ENCODE measurements at regions not wholly inside any gene's neighbourhood (a gene's known extent, or its start where the extent isn't known, plus 50 kb on each side); places are given as distances from the start of the nearest gene placed in this dataset.

GRCh38 chr4:151829309-151829708 lies 68.5 kb upstream of the GATB start:
- DNase-seq = no peak

DNA sequence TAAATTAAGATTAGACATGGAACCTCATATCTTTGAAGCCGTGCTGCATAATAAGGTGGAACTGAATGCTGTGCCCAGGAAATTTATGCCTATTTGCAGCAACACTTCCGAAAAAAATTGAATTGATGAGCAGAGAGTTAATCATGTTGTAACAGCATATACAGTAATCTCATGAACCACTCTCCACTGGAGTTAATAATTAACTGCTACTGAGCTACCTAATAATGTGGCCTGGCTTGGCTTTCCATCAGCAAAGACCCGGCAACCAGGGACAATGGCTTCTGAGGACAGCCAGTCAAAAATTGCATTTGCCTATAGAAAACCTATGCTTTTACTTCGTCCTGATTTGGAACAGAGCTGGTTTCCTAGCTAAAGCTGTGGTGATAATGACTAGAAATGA lies 63.8 kb upstream of the GATB start:
- DNase-seq = no peak

GRCh38 chr4:151822331-151822730 lies 61.5 kb upstream of the GATB start:
- DNase-seq = no peak

DNA sequence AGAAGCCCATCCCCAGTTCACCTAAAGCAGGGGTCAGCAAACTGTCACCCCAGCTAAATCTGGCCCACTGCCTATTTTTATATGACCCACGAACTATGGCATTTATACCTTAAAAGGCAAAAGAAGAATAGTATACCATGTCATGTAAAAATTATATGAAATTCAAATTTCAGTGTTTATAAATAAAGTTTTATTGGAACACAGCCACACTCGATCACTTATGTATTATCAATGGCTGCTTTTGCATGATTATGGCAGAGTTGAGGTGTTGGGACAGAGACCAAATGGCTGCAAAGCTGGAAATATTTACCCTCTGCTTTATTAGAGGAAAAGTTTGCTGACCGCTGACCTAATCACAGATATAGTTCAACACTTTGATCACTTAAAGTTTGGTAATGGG lies 59.2 kb upstream of the GATB start:
- DNase-seq = no peak

GRCh38 chr4:151811403-151811802 lies 50.6 kb upstream of the GATB start:
- DNase-seq = no peak

All from fibroblast of skin of abdomen (primary cell).